WTC11 (cell line): ENCODE measurements at regions not wholly inside any gene's neighbourhood (a gene's known extent, or its start where the extent isn't known, plus 50 kb on each side); places are given as distances from the start of the nearest gene placed in this dataset.

Source experiments
- ERG ChIP-seq: fragments of 250-450 bp; sonication (Bioruptor Pico); IDR thresholded peaks from 2 replicates; pipeline ENCODE4 v1.8.0; 2021; ENCODE audit warnings: mild to moderate bottlenecking
- HMGXB4 ChIP-seq: sonication (generic); formaldehyde crosslinking; IDR thresholded peaks from 2 replicates; pipeline ENCODE4 v1.8.1; 2023; ENCODE audit warnings: mild to moderate bottlenecking, moderate library complexity, missing genetic modification reagents
- RELA ChIP-seq: sonication (generic); formaldehyde crosslinking; IDR thresholded peaks from 2 replicates; pipeline ENCODE4 v1.8.1; 2022; ENCODE audit warnings: missing genetic modification reagents, mild to moderate bottlenecking, borderline replicate concordance
- TP53 ChIP-seq: sonication (generic); formaldehyde crosslinking; IDR thresholded peaks from 2 replicates; pipeline ENCODE4 v1.8.1; 2023; ENCODE audit warnings: mild to moderate bottlenecking, missing genetic modification reagents
- ZSCAN18 ChIP-seq: fragments of 250-450 bp; sonication (Bioruptor Pico); IDR thresholded peaks from 2 replicates; pipeline ENCODE4 v2.1.2; 2022; ENCODE audit warnings: mild to moderate bottlenecking, moderate library complexity
- TF ChIP-seq, protein P1 (sequence below): fragments of 200-600 bp; IDR thresholded peaks from 2 replicates; pipeline ENCODE4 v1.8.0; 2022; ENCODE audit warnings: antibody characterized with exemption
- TF ChIP-seq, protein P2 (sequence below): sonication (generic); formaldehyde crosslinking; IDR thresholded peaks from 2 replicates; pipeline ENCODE4 v1.8.1; 2023; ENCODE audit warnings: mild to moderate bottlenecking, missing genetic modification reagents, borderline replicate concordance

DNA sequence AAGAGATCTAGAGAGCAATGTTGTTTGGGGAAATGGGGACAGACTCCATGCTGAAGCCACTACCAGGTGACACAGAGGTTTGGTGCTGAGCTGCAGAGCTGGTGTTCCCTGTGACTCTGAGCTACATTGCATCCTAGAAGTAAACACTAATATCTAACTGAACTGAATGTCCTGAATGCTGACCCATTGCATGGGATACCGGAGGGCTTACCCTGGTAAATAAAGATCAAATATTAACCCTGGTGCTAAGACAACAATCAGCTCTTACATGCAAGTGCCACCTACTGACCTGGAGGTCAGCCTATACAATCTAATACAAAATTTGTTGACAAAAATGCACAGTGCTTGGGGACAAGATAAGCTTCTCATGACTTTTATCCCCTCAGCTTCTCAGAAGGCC, 851.3 kb upstream of the KCND2 start:
- TF ChIP-seq RELA (CRISPR knock-in tag) (no peak), HMGXB4 (CRISPR knock-in tag) (no peak), ZSCAN18 (no peak), ERG (CRISPR knock-in tag) (no peak), TP53 (CRISPR knock-in tag) (no peak)
- TF ChIP-seq, protein P1, sequence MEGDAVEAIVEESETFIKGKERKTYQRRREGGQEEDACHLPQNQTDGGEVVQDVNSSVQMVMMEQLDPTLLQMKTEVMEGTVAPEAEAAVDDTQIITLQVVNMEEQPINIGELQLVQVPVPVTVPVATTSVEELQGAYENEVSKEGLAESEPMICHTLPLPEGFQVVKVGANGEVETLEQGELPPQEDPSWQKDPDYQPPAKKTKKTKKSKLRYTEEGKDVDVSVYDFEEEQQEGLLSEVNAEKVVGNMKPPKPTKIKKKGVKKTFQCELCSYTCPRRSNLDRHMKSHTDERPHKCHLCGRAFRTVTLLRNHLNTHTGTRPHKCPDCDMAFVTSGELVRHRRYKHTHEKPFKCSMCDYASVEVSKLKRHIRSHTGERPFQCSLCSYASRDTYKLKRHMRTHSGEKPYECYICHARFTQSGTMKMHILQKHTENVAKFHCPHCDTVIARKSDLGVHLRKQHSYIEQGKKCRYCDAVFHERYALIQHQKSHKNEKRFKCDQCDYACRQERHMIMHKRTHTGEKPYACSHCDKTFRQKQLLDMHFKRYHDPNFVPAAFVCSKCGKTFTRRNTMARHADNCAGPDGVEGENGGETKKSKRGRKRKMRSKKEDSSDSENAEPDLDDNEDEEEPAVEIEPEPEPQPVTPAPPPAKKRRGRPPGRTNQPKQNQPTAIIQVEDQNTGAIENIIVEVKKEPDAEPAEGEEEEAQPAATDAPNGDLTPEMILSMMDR, result no peak
- TF ChIP-seq, protein P2, sequence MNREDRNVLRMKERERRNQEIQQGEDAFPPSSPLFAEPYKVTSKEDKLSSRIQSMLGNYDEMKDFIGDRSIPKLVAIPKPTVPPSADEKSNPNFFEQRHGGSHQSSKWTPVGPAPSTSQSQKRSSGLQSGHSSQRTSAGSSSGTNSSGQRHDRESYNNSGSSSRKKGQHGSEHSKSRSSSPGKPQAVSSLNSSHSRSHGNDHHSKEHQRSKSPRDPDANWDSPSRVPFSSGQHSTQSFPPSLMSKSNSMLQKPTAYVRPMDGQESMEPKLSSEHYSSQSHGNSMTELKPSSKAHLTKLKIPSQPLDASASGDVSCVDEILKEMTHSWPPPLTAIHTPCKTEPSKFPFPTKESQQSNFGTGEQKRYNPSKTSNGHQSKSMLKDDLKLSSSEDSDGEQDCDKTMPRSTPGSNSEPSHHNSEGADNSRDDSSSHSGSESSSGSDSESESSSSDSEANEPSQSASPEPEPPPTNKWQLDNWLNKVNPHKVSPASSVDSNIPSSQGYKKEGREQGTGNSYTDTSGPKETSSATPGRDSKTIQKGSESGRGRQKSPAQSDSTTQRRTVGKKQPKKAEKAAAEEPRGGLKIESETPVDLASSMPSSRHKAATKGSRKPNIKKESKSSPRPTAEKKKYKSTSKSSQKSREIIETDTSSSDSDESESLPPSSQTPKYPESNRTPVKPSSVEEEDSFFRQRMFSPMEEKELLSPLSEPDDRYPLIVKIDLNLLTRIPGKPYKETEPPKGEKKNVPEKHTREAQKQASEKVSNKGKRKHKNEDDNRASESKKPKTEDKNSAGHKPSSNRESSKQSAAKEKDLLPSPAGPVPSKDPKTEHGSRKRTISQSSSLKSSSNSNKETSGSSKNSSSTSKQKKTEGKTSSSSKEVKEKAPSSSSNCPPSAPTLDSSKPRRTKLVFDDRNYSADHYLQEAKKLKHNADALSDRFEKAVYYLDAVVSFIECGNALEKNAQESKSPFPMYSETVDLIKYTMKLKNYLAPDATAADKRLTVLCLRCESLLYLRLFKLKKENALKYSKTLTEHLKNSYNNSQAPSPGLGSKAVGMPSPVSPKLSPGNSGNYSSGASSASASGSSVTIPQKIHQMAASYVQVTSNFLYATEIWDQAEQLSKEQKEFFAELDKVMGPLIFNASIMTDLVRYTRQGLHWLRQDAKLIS (CRISPR knock-in tag), result no peak
